AG09309 (cell line): ENCODE measurements at regions not wholly inside any gene's neighbourhood (a gene's known extent, or its start where the extent isn't known, plus 50 kb on each side); places are given as distances from the start of the nearest gene placed in this dataset.

Experiments
- DNase-seq: peaks from one replicate; pipeline ENCODE4 v3.0.0-alpha.2; 2010; ENCODE audit warnings: low read depth
- H3K4me3 ChIP-seq: 2 replicates; pipeline ENCODE4 v1.5.1; 2011; ENCODE audit warnings: mild to moderate bottlenecking, low read depth, low read length, moderate library complexity; ENCODE audit not compliant: control insufficient read depth
- TF ChIP-seq, protein P1 (sequence below): IDR thresholded peaks from 2 replicates; pipeline ENCODE4 v1.5.1; 2011; ENCODE audit warnings: mild to moderate bottlenecking, low read depth, low read length, inconsistent platforms; ENCODE audit not compliant: insufficient read depth, control insufficient read depth; ENCODE audit errors: missing control alignments

DNA sequence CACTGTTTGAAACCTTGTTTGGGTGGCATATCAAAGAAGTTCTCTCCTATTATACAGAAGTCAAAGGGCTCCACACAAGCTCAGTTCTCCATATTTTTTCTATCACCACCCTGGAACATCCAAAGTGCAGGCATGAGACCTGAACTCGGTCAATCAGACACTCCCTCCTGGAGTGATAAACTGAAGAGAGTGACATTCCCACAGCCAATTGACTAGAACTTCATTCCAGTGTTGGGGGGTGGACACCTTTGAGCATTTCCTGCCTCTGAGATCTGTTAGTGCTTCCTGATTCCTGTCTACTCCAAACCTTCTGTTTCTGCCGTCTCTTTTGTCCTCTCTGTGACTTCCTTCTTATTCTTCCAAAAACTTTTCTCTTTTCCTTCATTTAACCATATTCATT is 220.7 kb upstream of the NOX3 start:
- TF ChIP-seq, protein P1, sequence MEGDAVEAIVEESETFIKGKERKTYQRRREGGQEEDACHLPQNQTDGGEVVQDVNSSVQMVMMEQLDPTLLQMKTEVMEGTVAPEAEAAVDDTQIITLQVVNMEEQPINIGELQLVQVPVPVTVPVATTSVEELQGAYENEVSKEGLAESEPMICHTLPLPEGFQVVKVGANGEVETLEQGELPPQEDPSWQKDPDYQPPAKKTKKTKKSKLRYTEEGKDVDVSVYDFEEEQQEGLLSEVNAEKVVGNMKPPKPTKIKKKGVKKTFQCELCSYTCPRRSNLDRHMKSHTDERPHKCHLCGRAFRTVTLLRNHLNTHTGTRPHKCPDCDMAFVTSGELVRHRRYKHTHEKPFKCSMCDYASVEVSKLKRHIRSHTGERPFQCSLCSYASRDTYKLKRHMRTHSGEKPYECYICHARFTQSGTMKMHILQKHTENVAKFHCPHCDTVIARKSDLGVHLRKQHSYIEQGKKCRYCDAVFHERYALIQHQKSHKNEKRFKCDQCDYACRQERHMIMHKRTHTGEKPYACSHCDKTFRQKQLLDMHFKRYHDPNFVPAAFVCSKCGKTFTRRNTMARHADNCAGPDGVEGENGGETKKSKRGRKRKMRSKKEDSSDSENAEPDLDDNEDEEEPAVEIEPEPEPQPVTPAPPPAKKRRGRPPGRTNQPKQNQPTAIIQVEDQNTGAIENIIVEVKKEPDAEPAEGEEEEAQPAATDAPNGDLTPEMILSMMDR: no peak
- DNase-seq: no peak
- no peak overlapping the region for H3K4me3 ChIP-seq

DNA sequence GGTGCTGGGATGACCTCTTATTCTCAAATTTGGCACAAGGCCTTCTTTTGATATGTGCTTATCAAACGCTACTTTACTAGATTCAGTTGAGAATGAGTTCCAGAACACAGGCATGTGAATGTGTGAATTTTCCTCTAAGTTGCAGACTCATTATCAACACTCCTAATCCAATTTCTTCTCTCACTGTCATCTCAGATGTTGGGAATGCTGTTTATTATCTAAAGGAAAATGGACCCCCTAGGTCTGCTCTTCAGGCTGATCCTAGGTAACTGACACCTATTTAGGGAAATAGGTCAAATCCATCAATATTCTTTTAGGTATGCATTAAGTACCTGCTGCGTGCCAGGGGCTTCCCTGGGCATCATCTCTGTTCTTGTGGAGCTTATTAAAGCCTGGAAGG is 215.0 kb upstream of the NOX3 start:
- TF ChIP-seq, protein P1: no peak
- no peak overlapping the region for H3K4me3 ChIP-seq
- no peak for DNase-seq

DNA sequence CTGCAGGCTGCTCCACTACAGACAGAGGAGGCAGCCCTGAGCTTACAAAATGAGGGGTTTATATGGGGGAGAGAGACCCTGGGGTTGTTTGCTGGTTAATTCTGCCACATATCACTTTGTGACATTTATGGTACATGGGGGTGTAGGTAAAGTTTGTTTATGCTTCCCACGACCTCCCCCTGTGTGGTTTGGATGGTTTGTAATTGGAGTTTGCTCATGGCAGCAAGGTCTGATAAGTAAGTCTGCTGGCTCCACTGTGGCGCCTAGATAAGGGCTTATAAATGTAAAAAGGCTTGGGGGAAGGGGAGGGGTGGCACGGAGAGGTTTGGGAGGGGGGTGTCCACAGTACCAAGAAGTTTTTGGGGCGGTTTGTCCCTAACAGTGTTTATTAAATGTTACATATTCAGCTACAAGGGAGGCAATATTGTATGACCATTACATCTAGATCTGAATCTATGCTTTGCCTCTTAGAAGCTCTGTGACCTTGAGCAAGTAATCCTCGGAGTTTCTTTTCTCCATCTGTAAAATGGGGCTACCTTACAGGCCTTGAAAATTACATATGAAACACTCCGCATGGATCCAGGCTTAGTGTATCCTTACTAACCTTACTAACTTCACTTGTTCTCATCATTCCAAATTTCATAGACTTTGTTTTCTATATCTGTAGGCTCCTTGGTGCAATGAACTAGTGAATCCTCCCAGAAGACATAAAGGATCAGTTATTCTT is 204.8 kb upstream of the NOX3 start:
- no peak for DNase-seq
- TF ChIP-seq, protein P1: no peak
- no peak overlapping the region for H3K4me3 ChIP-seq

DNA sequence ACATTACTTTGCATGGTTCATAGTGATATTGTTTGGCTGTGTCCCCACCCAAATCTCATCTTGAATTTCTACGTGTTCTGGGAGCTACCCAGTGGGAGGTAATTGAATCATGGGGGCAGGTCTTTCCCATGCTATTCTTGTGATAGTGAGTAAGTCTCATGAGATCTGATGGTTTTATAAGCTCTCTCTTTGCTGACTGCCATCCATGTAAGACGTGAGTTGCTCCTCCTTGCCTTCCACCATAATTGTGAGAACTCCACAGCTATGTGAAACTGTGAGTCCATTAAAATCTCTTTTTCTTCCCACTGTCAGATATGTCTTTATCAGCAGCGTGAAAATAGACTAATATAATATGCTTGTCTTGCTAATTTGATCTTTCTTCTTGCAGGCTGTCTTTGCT is 200.4 kb upstream of the NOX3 start:
- DNase-seq: no peak
- TF ChIP-seq, protein P1: no peak
- H3K4me3 ChIP-seq: no peak overlapping the region

DNA sequence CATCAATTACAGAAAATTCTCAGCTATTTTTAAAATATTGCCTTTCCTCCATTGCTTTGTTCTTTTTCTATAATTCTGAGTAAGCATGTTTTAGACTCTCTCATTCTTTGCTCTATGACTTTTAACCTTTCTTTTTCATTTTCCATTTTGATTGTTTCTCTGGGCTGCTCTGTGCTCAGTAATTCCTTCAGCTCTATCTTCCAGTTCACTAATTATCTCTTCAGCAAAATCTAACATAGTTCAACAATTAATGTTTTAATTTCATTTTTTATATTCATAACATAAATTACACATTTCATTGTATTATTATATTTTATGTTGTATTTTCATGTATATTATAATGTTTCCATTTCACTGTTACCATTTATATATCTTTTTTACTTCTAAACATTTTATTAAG is 198.8 kb upstream of the NOX3 start:
- DNase-seq: no peak
- no peak overlapping the region for H3K4me3 ChIP-seq
- TF ChIP-seq, protein P1: no peak

DNA sequence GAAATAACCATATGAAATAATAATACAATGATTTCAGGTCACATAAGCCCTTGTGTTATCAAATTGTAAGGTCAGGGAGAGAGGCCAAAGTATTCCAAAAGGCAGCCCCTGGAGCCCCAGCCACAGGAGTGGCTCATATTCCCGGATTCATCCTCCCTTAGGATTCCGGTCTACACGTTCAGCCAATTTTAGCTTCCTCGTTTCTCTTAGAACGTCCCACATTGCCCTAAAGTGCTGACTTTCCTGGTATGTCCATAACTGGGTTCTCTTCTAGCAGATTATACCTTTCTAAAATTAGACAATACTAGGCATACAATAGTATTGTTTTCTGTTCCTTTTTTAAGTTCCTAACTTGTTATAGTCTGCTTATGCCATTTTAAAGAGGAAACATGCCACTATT is 192.7 kb upstream of the NOX3 start:
- TF ChIP-seq, protein P1: no peak
- no peak for DNase-seq
- no peak overlapping the region for H3K4me3 ChIP-seq

DNA sequence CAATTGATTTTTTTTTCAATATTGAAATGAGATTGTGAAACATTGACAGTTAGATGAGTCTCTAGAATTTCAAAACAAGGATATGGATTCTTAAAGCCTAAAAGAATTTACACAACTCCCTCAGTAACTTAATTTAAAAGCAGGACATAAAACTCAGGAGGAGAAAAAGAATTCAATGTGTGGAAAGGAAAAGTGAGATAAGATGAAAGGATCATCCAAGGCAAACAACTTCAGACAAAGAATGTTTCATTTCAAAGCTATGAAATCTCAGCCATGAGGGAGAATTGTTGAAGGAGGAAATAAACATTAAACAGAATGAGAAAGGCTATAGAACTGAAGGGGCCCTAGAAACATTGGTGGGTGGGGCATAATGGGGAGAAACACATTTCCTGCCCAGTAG is 191.7 kb upstream of the NOX3 start:
- DNase-seq: no peak
- TF ChIP-seq, protein P1: no peak
- H3K4me3 ChIP-seq: no peak overlapping the region
